ENCODE measurements at regions not wholly inside any gene's neighbourhood (a gene's known extent, or its start where the extent isn't known, plus 50 kb on each side); places are given as distances from the start of the nearest gene placed in this dataset.
"Not testable (repeated sequence)": the region's sequence is repeated elsewhere in the genome, so short reads cannot be mapped to it uniquely, and the experiment has no call there.

DNA sequence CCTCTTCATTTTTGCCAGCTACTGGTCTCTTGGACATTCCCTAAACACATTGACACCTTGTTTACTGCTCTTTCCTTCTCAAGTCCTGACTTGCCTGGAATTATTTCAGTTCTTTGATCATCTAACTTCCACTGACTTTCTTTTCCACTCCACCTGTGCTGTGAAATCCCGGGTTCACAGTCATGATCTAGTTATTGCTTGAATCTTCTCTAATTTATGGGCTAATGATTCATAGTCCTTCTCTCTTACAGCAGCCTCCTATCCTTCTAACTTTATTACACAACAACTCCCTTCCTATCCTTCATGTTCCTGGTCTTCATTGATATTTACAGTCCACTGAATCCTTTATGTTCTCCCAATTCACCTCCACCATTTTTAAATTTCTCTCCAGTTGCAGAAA lies 260.1 kb downstream of the C12orf75 start:
- DNase-seq: no peak

DNA sequence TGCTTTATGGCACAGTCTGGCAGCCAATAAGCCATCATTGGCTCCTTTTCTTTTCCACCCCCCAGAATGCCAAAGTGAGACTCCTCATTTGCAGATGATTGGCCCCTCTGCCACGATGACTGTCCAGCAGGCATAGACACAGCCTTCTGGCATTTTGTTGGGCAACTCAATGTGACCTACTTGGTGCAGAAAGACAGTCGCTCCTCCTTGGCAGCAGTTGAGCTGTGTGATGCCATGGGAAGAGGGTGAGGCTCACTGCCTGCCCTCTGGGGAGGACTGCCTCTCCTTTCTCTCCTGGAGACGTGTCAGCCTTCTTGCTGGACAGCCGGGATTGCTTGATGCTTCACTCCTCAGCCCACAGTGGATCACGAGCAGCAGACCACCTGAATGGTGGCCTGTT lies 264.9 kb downstream of the C12orf75 start:
- DNase-seq: no peak

DNA sequence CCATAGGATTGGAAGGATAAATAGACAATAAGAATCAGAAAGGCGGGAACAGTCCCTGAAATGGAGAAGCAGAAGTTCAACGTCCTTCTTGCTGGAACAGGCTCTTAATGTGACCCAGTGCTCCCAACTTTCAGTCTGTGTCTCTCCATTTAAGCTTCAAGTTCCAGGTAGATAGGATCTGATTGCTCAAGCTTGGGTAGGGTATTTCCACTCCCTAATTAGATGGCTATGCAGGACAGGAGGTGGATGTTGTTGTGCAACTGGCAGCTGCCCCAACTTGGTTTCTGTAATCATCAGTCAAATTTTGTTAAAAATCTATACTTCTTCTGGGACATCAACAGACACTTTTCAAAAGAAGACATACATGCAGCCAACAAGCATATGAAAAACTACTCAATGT lies 266.2 kb downstream of the C12orf75 start:
- DNase-seq: no peak

DNA sequence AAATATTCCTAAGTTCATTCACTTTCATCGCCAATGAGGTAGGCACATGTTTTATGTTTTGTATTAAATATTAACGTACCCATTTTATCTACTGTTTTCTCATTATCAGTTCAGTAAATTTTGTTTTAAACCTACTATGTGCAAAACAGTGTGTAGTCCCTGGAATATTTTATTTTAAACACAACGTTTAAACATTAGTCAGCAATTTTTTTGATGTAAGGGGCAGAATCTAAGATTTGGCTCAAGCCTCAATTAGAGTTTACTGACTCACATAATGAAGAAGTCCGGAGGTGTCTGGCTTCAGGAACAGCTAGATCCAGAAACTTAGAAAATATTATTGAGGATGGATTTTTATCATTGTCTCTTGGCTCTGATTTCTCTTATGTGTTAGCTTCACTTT lies 267.5 kb downstream of the C12orf75 start:
- no peak for DNase-seq

DNA sequence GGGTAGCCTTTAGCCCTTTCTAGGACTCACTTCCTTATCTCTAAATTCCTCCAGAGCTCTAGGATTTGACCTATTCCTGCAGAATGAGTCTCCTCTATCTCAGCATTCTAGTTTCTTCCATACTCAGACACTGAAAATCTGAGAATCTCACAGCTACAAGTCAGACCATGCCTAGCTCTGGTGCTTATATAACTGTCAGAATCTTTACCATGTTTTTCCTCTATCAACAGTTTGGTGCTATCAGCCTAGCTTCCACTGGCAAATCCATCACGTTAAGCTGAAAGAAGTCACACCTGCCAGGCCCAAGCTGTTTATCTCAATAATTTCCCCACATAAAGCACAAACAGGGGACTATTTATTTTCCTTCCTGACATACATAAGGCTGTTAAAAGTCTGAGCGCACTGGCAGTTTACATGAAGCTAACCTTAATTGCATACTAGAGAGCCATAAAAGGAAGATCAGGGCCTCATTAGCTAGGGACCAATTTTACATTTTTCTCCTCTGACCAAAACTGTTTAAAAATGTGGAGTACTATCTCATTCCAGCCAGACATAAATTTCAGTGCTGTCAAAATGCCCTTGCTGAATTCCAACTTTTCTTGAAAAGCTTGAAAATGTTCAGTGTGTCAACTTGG lies 270.5 kb downstream of the C12orf75 start:
- DNase-seq: no peak

DNA sequence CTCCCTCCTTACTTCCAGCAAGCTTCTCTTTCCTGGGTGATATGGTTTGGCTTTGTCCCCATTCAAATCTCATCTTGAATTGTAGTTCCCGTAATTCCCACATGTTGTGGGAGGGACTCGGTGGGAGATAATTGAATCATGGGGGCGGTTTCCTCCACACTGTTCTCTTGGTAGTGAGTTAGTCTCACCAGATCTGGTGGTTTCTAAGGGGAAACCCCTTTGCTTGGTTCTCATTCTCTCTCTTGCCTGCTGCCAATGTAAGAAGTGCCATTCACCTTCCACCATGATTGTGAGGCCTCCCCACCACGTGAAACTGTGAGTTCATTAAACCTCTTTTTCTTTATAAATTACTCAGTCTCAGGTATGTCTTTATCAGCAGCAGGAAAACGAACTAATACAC lies 271.8 kb downstream of the C12orf75 start:
- DNase-seq: peak in 1 of 2 experiments; percentile 4

DNA sequence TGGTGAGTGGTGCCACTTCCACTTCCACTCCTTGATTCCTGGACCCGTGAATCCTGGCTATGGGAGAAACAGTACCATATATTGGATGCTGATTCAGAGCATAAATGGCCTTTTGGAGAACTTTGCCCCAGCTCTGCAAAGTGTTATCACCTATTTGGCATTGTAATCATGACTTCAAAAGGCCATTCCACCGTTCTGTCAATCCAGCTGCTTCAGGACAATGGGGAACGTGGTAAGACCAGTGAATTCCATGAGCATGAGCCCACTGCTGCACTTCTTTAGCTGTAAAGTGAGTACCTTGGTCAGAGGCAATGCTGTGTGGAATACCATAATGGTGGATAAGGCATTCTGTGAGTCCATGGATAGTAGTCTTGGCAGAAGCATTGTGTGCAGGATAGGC lies 273.8 kb downstream of the C12orf75 start:
- DNase-seq: not testable (repeated sequence)

DNA sequence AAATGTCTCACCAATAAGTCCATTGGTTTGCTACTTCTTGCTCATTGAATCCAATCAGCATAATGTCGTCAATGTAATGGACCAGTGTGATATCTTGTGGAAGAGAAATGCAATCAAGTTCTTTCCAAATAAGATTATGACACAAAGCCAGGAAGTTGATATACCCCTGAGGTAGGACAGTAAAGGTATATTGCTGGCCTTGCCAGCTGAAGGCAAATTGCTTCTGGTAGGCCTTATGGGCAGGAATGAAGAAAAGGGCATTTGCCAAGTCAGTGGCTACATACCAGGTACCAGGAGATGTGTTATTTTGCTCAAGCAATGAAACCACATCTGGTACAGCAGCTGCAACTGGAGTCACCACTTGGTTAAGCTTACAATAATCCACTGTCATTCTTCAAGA lies 276.1 kb downstream of the C12orf75 start:
- DNase-seq: not testable (repeated sequence)

DNA sequence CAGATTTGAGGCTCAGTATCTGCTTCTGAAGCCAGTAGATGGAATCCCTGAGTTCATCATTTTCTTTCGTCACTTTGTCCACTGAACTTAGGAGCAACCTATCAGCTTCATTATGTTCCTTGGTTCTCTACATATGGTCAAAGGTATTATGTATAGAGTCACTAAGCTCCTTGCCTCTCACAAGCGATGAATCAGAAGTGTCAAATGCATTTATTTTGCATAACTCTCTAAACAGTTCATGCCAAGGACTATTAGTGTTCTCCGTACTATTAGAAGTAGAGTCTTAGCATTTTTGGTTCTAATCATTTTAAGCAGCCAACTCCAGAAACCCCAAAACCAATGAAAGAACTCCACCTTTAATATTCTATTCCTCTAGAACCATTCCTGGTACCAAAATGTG lies 278.5 kb downstream of the C12orf75 start:
- not testable (repeated sequence) for DNase-seq

DNA sequence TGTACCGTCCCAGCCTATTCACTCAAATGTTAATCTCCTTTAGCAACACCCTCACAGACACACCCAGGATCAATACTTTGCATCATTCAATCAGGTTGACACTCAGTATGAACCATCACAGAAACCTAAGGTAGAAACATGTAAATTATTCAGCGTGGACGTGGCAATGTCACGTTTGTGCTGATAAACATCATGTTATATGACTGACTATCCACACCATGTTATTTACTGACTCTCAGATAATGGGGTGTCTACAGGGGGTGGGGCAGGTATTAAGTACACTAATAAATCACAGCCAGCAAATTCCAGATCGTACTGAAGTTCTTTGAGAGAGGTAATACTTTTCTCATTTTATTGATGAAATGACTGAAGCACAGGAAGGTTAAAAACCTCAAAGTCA lies 280.0 kb downstream of the C12orf75 start:
- DNase-seq: no peak

DNA sequence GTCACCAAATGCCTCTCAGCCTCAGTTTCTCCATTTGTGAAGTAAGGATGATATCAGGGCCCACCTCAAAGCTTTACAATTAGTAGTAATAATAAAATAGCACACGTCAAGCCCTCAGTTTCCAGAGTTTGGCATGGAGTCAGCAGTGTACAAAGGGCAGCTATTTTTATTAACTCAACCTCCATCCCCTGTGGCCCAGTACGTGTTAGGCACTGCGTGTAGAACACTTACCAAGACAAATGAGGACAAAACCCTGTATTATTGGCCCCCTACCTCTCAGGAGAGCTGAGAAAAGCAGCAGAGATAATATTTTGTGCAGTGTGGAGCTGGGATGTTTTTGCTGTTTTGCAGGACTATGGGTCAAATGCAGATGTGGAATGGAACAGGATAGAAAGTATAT lies 280.8 kb downstream of the C12orf75 start:
- no peak for DNase-seq

DNA sequence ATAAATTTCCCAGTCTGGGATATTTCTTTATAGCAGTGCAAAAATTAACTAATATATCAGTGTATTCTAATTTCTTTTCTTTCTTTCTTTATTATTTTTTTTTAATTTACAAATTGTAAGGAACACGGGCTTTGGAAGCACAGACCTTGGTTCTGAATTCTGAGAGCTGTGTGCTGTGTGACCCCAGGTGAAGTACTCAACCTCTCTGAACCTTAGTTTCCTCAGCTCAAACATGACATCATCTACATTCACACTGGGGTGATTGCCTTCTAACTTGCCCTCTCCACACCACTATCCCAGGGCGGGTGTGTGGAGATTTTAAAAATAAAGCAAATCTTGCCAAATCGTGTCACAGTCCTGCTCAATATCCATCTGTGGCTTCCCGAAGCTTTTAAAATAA lies 282.8 kb downstream of the C12orf75 start:
- DNase-seq: no peak

DNA sequence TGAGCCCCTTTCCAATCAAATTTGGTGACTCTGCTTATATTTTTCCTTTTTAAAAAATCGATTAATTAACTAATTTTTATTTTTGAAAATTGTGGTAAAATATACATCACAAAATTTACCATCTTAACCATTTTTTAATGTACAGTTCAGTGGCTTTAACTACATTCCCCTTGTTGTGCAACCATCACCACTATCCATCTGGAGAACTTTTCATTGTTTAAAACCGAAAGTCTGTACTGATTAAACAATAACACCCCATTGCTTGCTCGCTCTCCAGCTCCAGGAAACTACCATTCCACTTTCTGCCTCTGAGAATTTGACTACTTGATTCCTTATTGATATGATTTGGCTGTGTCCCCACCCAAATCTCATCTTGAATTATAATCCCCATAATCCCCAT lies 283.4 kb downstream of the C12orf75 start:
- no peak for DNase-seq

DNA sequence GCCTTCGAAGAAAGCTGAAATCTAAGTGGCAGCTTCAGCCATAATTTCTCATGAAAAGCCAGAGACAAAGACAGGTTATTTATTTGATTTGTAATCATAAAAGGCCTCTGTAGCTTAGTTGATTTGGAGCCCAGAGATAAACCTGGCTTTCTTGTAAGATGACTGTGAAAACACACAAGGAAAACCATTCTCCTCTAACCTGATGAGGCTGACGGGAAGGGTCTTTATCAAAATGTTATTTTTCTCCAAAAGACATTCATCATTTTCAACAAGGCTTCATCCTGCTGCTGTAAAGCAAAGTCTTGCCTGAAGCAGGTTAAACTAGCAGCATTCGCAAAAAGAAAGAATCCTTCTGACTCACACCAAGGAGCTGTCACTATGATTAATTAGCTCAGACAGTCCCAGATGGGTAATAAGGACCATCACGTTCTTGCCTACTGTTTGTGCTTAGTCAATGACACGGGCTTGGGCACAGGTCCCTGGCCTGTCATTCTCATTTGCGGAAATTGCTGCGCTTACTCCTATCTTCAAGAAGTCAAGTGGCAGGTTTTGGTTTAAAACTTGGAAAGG lies 286.6 kb downstream of the C12orf75 start:
- no peak for DNase-seq

DNA sequence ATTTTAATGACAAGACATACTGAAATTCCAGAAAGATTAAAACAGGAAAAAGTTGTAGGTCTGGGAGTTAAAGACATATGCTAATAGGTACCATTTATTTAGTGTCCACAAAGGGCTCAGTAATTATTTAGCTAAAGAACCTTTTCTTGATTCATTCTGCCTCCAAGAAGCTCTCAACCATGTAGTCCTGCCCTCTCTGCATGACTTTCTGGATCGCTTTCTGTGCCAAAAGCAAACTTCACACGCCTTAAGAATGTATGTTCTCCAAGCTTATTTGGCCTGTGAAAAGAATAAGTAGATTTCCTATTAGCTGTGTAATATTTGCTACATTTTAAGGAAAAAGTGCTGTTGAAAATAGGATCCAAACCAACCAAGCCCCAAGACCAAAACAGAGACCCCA lies 291.7 kb downstream of the C12orf75 start:
- no peak for DNase-seq

DNA sequence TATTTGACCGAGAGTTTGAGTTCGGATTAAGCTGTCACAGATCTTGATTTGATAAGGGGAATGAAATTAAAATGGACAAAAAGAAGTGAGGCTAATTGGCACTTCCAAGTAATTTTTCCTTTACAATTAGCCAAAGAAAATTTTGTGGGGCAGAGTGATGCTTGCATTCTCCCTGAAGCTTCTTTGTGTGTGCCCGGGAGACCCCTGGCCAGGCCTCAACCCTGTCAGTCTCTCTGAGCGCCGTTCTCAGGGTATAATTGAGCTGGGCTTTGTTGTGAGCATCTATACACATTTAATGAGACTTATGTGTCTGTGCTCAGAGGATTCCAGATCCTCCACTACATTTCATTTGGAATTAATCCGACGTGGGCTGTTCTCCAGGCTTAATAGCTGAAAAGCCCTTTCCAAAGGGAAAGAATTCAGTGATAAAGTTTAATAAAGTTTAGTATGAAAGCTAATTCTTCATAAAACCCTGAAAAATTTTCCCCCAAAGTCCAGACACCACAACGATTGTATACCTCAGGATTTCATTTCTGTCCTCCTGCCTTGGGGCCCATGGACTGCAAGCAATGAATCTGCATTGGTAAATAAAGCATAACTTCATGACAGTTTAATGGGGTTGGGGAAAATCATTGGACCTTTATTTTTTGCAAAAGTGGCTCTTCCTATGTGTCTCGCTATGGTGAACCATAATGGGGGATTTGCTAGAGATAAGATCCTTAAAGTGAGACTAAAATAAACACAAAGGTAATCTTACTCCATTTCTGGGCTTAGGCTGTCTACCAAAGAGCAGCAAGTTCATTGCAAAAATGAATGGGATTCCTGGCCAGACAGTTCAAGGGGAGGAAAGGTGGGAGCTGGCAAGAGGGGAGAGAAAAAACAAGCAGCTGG lies 292.6 kb downstream of the C12orf75 start:
- no peak for DNase-seq

DNA sequence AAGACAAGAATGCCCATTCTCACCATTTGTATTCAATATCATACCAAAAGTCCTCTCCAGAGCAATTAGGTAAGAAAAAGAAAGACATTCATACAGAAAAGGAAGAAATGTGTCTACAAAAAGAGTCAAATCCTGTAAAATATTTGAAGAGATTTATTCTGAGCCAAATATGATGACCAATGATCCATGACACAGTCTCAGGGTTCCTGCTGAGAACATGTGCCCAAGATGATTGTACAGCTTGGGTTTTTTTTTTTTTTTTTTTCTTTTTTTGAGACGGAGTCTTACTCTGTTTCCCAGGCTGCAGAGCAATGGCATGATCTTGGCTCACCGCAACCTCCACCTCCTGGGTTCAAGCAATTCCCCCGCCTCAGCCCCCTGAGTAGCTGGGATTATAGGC lies 296.2 kb downstream of the C12orf75 start:
- DNase-seq: no peak

DNA sequence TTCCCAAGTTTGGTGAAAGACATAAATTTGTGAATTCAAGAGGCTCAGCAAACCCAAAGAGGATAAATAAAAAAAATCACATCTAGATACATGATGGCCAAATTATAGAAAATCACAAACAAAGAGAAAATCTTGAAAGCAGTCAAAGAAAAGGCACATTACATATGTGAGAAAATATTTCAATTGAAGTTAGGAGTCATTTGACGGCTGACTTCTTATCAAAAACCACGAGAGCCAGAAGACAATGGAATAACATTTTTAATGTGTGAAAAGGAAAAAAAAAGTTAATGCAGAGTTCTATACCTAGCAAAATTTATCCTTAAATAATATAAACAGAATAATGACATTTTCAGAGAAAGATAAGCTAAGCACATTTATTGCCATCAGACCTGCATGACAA lies 307.0 kb downstream of the C12orf75 start:
- no peak for DNase-seq

DNA sequence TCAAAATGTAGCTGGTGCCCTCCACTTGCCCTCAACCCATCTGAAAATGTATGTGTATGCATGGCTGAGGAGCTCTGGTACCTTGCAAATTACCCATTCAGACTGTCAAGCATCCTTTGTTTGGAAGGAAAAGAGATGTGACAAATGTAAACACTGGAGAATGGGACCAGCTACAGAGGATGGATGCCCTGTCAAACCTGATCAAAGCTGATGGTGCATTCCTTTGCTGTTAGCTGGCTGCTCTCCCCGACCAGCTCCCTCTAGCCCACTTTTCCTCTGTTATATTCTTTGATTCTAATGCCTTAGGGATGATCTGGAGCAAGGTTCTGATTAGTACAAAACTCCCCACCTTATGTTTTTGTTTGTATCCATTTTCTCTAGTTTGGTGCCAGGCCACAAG lies 310.3 kb downstream of the C12orf75 start:
- DNase-seq: no peak

DNA sequence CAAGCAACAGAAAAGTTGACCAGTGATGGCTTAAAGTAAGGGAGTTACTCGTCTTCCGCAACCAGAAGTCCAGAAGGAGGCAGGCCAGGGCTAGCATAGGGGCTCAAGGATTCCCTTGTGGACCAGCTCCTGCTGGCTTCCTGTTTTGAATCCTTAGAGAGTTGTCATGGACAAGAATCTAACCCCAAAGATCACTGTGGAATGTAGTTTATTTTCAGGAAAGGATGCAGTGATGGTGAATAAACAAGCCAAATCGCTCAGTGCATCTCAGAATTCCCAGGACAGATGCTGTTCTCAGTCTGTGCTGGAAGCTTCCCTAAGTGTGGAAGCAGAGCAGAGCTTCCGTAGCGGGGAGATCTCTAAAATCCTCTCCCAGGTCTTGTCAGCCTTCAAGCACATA lies 311.3 kb downstream of the C12orf75 start:
- no peak for DNase-seq

DNA sequence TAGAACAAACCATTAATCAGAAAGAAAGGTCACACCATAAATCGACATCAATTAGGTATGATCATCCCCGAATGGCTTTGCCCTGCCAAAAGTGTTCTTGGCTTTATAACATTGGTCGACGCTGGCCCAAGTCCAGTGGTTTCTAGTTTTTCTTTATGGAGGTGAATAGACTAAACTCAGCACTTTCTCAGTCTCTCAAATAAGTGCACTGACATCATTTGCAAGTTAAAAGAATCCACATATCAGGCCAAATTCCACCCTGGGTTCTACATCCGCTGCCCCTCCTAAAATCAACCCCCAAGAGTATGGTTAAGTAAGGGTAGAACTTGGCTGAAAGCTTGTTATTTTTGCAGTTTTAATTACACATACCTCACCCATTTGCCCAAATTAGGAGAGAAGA lies 314.3 kb downstream of the C12orf75 start:
- no peak for DNase-seq

DNA sequence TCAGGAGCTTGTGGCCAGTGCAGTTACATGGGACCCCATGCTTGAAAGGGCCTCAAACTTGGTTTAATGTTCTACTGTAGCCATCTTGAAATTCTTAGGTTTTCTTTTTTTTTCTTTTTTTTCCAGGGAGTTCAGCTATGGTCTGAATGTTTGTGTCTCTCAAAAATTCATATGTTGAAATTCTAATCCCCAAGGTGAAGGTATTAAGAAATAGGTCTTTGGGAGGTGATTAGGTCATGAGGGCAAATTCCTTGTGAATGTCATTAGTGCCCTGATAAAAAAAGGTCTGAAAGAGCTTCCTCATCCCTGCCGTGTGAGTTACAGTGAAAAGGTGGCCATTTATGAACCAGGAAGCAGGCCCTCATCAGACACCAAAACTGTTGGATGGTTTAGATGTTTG lies 324.1 kb downstream of the C12orf75 start:
- no peak for DNase-seq

DNA sequence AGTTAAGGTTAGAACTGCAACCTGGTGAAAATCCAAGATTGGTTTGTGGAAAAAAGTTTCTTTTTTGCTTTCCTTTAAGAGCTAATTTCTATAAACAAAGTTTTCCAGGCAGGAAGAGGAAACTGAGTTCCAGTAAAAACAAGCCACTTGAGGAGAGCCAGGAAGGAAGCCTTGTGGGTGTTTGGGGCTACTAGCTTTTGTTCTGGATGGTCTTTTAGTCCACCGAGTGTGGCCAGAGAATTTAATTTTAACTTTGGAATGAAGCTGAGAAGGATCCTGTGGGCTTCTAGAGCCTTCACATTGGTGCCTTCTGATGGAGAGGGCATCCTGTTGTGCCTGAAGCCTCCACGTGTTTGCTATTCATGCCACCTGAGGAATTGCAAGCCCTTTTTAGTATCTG lies 327.9 kb downstream of the C12orf75 start:
- DNase-seq: no peak

DNA sequence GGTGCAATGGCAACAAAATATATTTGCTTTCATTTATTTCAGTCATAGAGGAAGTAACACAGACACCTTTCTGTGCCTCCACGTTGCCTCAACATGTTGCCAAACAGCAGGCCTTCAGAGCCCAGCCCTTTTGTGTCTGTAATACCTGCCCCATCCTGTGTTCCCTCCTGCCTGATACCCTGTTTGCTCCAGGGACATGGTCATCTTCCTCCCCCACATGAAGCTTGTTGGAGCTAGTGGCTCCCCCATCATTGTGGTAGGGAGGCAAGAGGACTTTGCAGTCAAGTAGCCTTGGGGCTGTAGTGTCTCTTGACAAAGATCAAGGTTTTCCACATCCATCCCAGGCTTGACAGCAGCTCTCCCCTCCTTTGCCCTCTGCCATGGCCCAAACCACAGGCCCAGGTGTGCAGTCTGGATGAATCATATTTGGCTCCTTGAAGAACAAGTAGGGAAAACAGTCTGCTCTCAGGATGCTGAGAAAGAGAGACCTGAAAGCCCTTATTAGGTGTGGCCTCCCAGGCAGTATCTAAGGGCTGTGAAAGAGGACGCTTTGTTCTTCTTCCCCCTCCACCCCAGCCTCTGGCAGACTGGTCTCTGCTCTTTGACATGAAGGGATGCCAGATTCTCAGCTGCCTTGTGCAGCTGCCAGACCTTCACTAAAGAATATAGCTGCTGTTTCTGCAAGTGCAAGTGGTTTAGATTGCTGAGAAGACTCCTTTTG lies 329.0 kb downstream of the C12orf75 start:
- no peak for DNase-seq

All from activated CD4-positive, alpha-beta T cell treated with anti-CD3 and anti-CD28 coated beads, Interleukin-2, amount 50 U/mL, for 48 hours (primary cell).